ENCODE measurements at regions not wholly inside any gene's neighbourhood (a gene's known extent, or its start where the extent isn't known, plus 50 kb on each side); places are given as distances from the start of the nearest gene placed in this dataset.

DNA sequence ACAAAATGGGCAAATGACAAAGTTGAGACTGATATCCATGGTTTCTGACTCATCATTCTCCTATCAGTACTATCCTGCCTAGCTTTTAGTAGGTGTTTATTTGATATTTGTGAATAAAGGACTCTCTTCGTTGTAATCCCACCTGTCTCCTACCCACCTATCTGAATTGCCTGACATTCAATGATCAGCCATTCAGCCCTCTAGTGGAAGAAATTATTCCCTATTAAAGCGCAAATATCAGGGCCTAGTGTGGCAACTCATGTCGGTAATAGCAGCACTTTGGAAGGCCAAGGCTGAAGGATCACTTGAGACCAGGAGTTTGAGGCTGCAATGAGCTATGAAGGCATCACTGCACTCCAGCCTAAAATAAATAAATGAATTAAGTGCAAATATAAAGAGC is 195.7 kb upstream of the SETMAR start:
- H3K36me3 Mint-ChIP-seq = peaks cover 5% of the 10 kb centered on the region
- ATAC-seq = no peak
- H3K9me3 Mint-ChIP-seq = peaks cover 2% of the 10 kb centered on the region
- no peak overlapping the region for H3K4me3 Mint-ChIP-seq
- DNase-seq (ENCODE audit: low spot score) = no peak
- no peaks in the 10 kb centered on the region for H3K4me1 Mint-ChIP-seq (ENCODE audit: low read depth in 2 of 2)
- H3K27ac Mint-ChIP-seq = no peak overlapping the region
- no peaks in the 10 kb centered on the region for H3K27me3 Mint-ChIP-seq

DNA sequence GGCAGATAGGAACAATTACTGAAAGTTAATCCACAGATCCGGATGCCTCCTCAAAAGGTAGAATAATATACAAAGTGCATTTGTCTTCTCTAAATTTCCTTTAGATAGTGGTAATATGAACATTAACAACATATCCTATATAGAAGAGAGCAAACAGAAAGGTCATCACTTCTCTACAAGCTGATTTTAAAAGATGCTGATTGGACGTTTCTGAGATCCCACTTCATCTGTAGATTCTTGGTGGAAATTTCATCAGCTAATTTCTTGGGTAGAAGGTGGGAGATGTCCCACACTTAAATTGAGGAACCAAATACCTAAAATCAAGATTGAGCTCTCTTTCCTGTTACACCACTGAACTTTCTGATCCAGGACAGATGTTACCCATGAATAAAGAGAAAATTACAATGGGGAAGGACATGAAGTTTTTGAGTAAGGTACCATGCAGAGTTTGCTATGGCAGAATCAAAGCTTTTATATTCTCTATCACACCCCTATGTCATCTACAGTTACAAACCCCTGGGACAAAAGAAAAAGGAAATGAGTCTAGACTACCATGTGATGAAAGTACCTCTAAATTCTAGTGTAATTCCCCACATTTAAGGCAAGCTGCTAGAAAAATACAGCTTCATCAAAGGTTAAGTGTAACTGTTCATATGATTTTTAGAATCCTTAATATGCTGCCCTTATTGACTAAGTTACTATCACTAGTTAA is 189.2 kb upstream of the SETMAR start:
- Mint-ChIP-seq H3K27me3 (no peaks in the 10 kb centered on the region), H3K27ac (no peak overlapping the region), H3K36me3 (peaks cover 5% of the 10 kb centered on the region), H3K9me3 (peaks cover 2% of the 10 kb centered on the region), H3K4me3 (no peak overlapping the region), H3K4me1 (ENCODE audit: low read depth in 2 of 2) (no peaks in the 10 kb centered on the region)
- ATAC-seq (no peak), DNase-seq (ENCODE audit: low spot score) (no peak)

DNA sequence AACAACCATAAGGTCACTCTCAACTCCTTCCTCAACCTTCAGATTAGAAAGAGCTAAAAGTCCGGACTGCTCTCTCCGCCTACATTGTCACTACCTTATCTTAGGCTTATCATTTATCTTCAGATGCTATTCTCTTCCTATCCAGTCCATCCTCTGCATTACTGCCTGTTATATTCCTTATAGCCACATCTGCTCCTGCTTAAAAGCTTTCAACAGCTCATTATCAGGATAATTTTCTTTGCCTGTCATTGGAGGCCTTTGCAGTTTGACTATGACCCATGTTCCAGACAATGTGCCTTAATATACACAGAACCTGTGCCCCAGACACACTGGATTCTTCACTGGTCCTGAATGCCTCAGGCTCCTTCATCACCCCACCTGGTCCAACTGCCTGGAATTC is 184.1 kb upstream of the SETMAR start:
- Mint-ChIP-seq H3K27ac (no peak overlapping the region), H3K9me3 (no peaks in the 10 kb centered on the region), H3K36me3 (no peaks in the 10 kb centered on the region), H3K4me3 (no peak overlapping the region), H3K27me3 (no peaks in the 10 kb centered on the region), H3K4me1 (ENCODE audit: low read depth in 2 of 2) (no peaks in the 10 kb centered on the region)
- DNase-seq (ENCODE audit: low spot score) (no peak), ATAC-seq (no peak)

DNA sequence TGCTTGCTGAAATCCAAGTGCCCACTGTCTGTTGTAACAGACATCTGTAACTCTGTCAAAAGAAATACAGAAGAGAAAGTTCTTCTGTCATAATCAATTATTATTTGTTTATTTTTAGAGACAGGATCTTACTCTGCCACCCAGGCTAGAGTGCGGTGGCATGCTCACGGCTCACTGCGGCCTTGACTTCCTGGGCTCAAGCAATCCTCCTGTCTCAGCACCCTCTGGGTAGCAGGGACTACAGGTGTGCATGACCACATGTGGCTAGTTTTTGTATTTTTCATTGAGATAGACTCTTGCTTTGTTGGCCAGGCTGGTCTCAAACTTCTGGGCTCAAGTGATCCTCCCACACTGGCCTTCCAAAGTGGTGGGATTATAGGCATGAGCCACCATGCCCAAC is 177.6 kb upstream of the SETMAR start:
- ATAC-seq (no peak), DNase-seq (ENCODE audit: low spot score) (no peak)
- H3K27ac Mint-ChIP-seq = no peak overlapping the region
- H3K27me3 Mint-ChIP-seq = no peaks in the 10 kb centered on the region
- H3K4me1 Mint-ChIP-seq (ENCODE audit: low read depth in 2 of 2) = no peaks in the 10 kb centered on the region
- H3K9me3 Mint-ChIP-seq = no peaks in the 10 kb centered on the region
- no peaks in the 10 kb centered on the region for H3K36me3 Mint-ChIP-seq
- no peak overlapping the region for H3K4me3 Mint-ChIP-seq

DNA sequence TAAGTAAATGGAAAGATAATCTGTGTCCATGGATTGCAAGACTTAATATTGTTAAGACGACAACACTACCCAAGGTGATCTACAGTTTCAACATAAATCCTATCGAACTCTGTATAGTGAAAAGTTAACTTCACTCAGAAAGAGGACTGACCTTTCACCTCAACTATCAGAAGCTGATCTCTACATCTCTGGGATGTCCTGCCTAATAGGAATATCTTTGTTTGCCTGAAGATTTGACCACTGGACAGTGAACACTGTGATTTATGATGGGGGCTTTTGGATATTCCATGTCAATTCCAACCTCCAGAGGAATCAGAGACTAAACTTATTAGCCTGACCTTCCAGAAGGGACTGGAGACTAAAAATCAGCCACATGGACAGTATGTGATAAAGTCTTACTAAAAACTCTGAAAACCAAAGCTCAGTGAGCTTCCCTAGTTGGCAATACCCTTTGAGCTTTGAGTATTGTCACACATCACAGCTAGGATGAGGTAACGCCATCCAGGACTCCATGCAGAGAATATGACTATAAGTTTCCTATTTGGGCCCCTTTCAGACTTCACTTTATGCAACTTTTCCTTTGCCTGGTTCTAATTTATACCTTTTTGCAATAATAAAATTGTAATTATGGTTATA is 164.9 kb upstream of the SETMAR start:
- Mint-ChIP-seq H3K4me3 (no peak overlapping the region), H3K27ac (no peak overlapping the region), H3K9me3 (peaks cover 7% of the 10 kb centered on the region), H3K4me1 (ENCODE audit: low read depth in 2 of 2) (no peaks in the 10 kb centered on the region), H3K27me3 (no peaks in the 10 kb centered on the region), H3K36me3 (peaks cover 7% of the 10 kb centered on the region)
- ATAC-seq = no peak
- DNase-seq (ENCODE audit: low spot score) = no peak

DNA sequence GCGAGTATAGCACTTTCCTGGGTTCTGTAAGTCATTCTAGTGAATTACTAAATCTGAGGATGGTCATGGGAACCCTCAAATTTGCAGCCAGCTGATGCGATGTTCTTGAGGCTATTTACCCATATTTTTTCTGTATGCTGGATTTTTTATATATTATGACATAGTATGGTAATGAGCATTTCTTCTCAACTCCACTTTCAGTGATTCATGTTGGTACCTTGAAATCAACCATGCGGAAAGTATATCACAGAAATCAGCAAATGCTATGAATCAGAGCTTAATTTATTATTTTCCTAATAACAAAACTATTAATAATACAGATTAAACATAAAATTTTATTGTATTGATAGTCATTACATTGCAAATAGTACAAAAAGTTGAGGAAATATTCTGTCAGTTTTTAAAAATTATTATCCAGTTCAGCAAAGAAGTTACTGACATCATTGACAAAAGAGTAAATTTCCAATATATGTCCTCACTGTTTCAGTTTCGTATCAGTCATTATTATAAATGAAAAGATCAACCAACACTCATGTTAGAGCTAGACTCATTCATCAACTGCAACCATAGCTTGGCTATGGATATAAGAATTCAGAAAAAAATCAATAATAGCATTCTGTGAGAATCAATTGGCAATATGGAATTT is 164.3 kb upstream of the SETMAR start:
- H3K4me3 Mint-ChIP-seq = no peak overlapping the region
- DNase-seq (ENCODE audit: low spot score) (no peak), ATAC-seq (no peak)
- no peaks in the 10 kb centered on the region for H3K27me3 Mint-ChIP-seq
- H3K9me3 Mint-ChIP-seq = peaks cover 5% of the 10 kb centered on the region
- H3K36me3 Mint-ChIP-seq = peaks cover 6% of the 10 kb centered on the region
- no peaks in the 10 kb centered on the region for H3K4me1 Mint-ChIP-seq (ENCODE audit: low read depth in 2 of 2)
- H3K27ac Mint-ChIP-seq = no peak overlapping the region

DNA sequence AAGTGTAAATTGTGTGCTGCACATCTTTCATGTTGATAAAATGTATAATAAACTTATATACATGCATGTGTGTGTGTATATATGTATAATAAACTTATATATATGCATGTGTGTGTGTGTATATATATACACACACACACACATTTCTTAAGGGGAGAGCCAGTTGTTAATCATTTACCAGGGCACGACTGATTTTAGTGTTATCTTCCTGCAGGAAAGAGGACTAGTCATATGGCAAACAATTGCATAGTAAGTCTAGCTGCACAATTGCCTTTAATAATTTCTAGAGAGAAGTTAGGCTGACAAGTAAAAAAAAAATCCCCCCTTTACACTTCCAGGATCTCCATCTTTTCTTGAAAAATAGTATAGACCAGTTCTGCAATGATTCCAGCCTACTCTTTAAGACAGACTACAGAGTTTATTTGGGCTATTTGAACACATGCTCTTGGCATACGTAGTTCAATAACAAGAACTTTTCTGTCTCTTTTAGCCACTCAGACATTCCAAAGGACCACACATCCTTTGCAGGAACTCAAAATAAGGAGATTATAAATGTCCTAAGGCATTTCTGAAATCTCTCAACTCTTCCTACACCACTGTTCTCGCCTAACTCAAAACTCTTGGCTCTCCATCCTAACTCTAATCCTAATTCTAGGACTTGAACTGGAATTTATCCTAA is 163.6 kb upstream of the SETMAR start:
- Mint-ChIP-seq H3K27me3 (no peaks in the 10 kb centered on the region), H3K4me1 (ENCODE audit: low read depth in 2 of 2) (no peaks in the 10 kb centered on the region), H3K9me3 (no peaks in the 10 kb centered on the region), H3K4me3 (no peak overlapping the region), H3K27ac (no peak overlapping the region), H3K36me3 (no peaks in the 10 kb centered on the region)
- ATAC-seq = no peak
- no peak for DNase-seq (ENCODE audit: low spot score)

DNA sequence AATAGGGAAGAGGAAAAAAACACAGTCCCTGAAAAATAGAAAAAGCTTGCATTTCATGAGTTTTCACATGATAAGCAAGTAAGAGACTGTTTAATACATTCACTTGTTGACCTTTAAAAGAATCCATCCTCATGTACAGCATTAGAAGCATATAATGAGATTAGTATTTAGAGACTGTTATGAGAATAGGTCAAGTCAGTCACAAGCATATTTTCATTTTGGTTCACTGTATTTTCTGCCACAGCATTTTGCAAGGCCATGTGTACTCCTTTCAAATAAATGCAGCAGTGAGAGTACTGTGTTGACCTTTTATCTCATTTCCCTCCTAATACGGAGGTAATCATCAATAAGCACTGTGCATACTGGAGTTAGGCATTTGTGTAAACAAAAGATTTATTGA is 162.2 kb upstream of the SETMAR start:
- Mint-ChIP-seq H3K27ac (no peak overlapping the region), H3K9me3 (no peaks in the 10 kb centered on the region), H3K27me3 (no peaks in the 10 kb centered on the region), H3K4me3 (no peak overlapping the region), H3K4me1 (ENCODE audit: low read depth in 2 of 2) (no peaks in the 10 kb centered on the region), H3K36me3 (no peaks in the 10 kb centered on the region)
- DNase-seq (ENCODE audit: low spot score) (no peak), ATAC-seq (no peak)

DNA sequence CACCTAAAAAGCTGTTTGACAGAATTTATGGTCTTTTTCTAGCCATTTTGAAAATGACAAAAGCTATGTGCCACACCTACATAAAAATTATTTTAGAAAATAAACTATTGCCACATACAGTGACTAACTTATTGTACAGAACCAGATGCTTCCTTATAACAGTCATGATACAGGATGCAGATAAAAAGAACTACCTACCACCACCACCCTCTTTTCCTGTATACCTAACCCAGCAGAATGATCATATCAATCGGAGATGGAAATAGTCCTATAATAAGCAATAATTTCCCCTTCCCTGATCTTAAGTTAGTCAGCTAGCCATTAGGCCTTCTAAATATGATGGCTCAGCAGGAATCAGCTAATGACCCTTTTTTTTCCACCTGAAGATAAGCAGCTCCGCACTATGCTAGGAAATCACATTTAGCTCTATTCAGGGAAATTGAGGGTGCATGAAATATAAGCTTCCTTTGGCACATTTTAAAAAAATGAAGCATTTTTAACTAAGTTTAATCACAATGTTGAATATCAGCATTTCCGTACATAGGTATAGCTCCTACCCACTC is 155.5 kb upstream of the SETMAR start:
- no peaks in the 10 kb centered on the region for H3K9me3 Mint-ChIP-seq
- no peaks in the 10 kb centered on the region for H3K4me1 Mint-ChIP-seq (ENCODE audit: low read depth in 2 of 2)

DNA sequence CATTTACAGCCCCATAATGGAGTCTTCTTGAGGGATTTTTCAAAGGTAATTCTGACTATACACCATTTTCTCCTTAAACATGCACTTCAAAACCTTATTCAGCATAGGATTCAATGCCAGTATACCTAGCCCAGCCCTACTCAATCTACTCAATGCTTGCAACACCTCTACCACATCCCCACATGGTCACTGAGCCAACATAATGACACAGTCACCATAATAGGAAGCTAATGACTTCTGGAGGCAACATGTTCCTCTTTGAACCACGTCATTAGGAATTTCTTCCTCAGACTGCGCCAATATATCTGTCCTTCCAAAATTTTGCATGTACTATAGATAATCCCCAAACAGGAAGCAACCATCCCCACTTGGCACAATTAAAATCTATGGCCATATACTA is 153.9 kb upstream of the SETMAR start:
- Mint-ChIP-seq H3K36me3 (no peaks in the 10 kb centered on the region), H3K4me3 (no peak overlapping the region), H3K27me3 (no peaks in the 10 kb centered on the region), H3K4me1 (ENCODE audit: low read depth in 2 of 2) (no peaks in the 10 kb centered on the region), H3K9me3 (no peaks in the 10 kb centered on the region), H3K27ac (no peak overlapping the region)
- DNase-seq (ENCODE audit: low spot score) (no peak), ATAC-seq (no peak)

More for the DNA sequence above, 155.5 kb upstream of the SETMAR start:
- Mint-ChIP-seq H3K4me3 (no peak overlapping the region), H3K27me3 (no peaks in the 10 kb centered on the region), H3K36me3 (no peaks in the 10 kb centered on the region), H3K27ac (no peak overlapping the region)
- DNase-seq (ENCODE audit: low spot score) (no peak), ATAC-seq (no peak)

DNA sequence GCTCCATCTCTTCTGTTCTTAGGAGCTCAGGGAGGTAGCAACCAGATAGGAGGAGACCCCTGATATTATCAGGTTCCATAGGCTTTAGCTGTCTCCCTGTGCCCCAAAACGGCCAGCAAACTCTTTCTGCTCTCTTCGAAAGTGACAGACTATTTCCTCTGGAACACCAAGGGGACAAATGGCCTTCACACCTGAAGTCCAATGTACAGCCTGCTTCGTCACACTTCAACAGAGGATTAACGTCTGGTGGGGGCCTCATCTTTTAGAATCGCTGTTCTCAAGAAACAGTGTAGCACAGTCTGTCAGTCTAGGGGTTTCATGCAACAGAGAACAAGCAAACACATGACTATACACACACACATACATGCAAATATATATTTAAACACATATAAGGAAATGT is 152.4 kb upstream of the SETMAR start:
- no peak overlapping the region for H3K27ac Mint-ChIP-seq

DNA sequence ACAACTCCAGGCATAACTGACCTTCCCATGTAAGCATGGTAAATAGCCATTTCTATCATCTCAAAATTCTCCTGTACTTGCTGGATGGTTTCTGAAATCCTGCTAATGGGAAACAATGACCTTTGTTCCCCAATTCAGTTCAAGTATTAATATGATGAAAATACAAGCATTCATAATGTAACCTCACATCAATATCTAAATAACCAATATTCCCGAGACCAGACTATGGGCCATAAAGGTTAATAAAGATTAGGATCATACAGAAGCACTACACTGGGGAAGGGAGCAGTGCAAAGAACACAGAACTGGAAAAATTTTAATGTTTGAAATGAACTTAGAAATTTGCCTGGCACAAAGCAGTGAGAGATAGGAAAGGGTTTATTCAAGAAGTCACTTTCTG is 151.3 kb upstream of the SETMAR start:
- H3K9me3 Mint-ChIP-seq = no peaks in the 10 kb centered on the region

More for the DNA sequence above, 152.4 kb upstream of the SETMAR start:
- no peak for ATAC-seq
- H3K27me3 Mint-ChIP-seq = no peaks in the 10 kb centered on the region
- H3K4me1 Mint-ChIP-seq (ENCODE audit: low read depth in 2 of 2) = no peaks in the 10 kb centered on the region
- H3K4me3 Mint-ChIP-seq = no peak overlapping the region
- H3K9me3 Mint-ChIP-seq = no peaks in the 10 kb centered on the region
- H3K36me3 Mint-ChIP-seq = no peaks in the 10 kb centered on the region
- no peak for DNase-seq (ENCODE audit: low spot score)

DNA sequence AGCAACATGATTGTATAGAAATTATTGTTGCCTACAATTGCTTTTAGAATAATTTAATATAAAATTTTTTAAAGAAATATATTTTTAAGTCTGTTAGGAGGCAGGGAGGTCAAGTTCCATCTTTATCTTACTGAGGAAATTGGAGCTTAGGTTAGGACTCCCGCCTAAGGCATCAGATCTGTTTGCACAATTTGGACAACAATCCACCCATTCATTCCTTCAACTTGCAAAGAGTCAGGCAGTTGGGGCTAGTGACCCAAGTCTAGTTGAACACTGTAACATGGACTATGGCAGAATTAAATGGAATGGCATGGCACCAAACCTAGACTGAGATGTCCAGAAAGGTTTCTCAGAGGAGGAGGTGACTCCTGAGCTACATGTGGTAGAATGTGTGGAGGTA is 149.4 kb upstream of the SETMAR start:
- ATAC-seq = no peak
- no peak for DNase-seq (ENCODE audit: low spot score)
- Mint-ChIP-seq H3K9me3 (no peaks in the 10 kb centered on the region), H3K27me3 (no peaks in the 10 kb centered on the region), H3K27ac (no peak overlapping the region), H3K36me3 (no peaks in the 10 kb centered on the region), H3K4me3 (no peak overlapping the region), H3K4me1 (ENCODE audit: low read depth in 2 of 2) (no peaks in the 10 kb centered on the region)

More for the DNA sequence above, 151.3 kb upstream of the SETMAR start:
- DNase-seq (ENCODE audit: low spot score) (no peak), ATAC-seq (no peak)
- no peaks in the 10 kb centered on the region for H3K27me3 Mint-ChIP-seq
- H3K36me3 Mint-ChIP-seq = no peaks in the 10 kb centered on the region
- no peak overlapping the region for H3K27ac Mint-ChIP-seq
- no peaks in the 10 kb centered on the region for H3K4me1 Mint-ChIP-seq (ENCODE audit: low read depth in 2 of 2)
- no peak overlapping the region for H3K4me3 Mint-ChIP-seq

DNA sequence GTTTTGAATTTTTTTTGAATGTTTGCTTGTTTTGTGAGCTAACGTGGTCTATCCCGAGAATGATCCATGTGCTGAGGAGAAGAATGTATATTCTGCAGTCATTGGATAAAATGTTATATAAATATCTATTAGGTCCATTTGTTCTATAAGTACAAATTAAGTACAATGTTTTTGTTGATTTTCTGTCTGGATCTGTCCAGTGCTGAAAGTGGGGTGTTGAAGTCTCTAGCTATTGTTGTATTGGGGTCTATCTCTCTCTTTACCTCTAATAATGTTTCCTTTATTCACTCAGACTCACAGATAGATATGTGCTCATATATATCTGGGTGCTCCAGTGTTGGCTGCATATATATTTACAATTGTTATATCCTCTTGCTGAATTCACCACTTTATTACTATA is 144.8 kb upstream of the SETMAR start:
- DNase-seq (ENCODE audit: low spot score) = no peak
- no peak for ATAC-seq
- Mint-ChIP-seq H3K27ac (no peak overlapping the region), H3K9me3 (peaks cover 9% of the 10 kb centered on the region), H3K27me3 (no peaks in the 10 kb centered on the region), H3K4me3 (no peak overlapping the region), H3K4me1 (ENCODE audit: low read depth in 2 of 2) (no peaks in the 10 kb centered on the region), H3K36me3 (peaks cover 5% of the 10 kb centered on the region)

Measured in natural killer cell treated with Interleukin-12 subunit alpha and Interleukin-12 subunit beta and Interleukin-15 and Interleukin-18, amount 100 ng/mL, for 72 hours (primary cell).